Fibroblast of skin of left quadriceps (primary cell): ENCODE measurements at regions not wholly inside any gene's neighbourhood (a gene's known extent, or its start where the extent isn't known, plus 50 kb on each side); places are given as distances from the start of the nearest gene placed in this dataset.
A peak's percentile ranks its signal among the peaks of the same experiment; 100 is the strongest.
"Not testable (repeated sequence)": the region's sequence is repeated elsewhere in the genome, so short reads cannot be mapped to it uniquely, and the experiment has no call there.

Source experiments
- DNase-seq, 2 experiments: peaks; one replicate each; pipeline ENCODE4 v3.0.0-alpha.2; 2013; ENCODE audit warnings: low read depth in 2 of 2

- DNase-seq: no peak
Observed at GRCh38 chr18:41695441-41695840, 259.6 kb upstream of the PIK3C3 start.

GRCh38 chr18:41693008-41693407 lies 262.0 kb upstream of the PIK3C3 start:
- no peak for DNase-seq

- no peak for DNase-seq
Observed at GRCh38 chr18:41690332-41691127, 264.5 kb upstream of the PIK3C3 start.

DNA sequence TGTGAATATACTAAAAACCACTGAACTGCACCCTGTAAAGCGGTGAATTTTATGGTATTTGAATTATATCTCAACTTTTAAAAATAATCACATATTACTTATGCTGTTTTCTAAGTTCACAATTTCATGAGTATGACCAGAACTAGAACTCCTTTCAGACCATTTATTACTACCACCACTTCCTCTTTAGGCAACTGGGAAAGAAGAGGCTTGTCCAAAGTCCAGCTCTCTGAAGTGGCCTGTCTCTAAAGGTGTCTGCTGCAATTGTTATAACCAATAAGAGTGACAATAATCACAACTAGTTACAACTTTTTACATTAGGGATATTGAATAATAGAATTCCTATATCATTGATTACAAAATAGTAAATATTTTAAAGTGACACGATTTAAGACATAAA lies 267.9 kb upstream of the PIK3C3 start:
- no peak for DNase-seq

- DNase-seq: no peak
Observed at GRCh38 chr18:41681138-41681880, 273.7 kb upstream of the PIK3C3 start.

DNA sequence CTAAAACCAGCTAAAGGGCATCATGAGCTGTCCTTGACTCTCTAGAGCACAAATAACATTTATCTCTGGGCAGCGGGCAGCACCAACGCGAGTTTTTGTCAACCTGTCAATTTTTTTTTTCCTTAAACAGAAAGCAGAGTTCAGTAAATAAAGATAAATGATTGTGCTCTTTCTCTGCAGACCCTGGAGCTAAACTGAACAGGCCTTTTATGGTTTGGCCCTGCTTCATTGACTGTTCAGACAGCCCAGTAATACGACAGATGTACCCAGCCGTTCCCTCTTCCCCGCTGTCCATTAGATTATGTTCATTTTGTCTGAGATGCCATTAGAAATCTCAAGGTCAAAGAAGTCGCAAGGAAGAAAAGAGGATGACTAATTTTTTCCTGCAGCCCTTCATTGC lies 280.5 kb upstream of the PIK3C3 start:
- no peak for DNase-seq

DNA sequence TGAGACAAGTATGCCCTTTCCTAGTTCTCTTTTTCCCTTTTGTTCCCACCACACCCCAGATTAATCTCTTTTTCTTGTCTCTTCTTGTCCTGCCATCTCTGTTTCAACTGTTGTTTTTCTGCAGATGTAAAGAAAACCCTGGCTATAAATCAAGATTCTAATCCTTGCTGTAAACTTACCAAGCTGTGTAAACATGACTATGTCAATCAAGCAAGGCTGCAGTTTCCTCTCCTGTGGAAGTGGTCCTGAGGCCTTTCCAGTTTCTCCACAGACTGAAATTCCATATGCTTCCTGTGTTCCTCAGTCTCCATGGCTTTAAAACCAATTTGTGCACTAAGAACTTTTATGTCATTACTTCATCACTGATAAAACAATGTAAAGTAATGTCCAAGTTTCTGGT lies 288.8 kb upstream of the PIK3C3 start:
- no peak for DNase-seq

DNA sequence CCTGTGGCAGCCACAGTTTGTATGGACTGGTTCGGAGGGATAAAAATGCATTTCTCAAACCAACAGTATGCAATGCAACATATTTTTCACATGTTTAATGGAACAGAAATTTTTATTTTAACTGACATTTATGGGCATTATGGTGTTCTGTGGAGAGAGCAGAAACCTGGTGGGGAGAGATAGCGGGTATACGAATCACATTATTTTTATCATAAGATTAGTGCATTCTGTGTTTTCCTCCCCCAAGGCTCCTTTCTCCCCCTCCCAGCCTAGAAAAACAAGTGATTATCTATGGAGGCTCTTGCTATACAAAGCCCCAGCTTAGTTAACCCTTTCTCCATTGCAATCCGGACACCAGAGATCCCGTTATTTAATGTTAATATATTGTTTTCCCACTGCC lies 289.8 kb upstream of the PIK3C3 start:
- DNase-seq: no peak

DNA sequence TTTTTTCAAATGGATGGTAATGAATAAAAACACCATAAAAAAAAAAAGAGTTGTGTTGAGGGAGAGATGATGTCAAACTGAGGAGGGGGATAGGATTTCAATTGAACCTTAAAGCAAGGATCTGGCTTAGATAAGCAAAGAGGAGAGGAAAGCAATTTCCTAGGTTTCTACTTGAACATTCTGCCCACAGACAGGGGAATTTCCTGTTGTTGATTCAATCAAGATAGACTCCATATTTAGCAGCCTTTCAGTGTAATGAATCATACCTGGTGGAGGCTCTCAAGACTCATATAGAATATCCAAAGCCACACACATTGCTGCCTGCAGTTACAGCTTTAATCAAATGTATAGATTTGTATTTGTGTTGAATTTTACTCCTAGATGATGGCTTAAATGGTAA lies 294.4 kb upstream of the PIK3C3 start:
- DNase-seq: peak in 1 of 2 experiments; percentile 11

DNA sequence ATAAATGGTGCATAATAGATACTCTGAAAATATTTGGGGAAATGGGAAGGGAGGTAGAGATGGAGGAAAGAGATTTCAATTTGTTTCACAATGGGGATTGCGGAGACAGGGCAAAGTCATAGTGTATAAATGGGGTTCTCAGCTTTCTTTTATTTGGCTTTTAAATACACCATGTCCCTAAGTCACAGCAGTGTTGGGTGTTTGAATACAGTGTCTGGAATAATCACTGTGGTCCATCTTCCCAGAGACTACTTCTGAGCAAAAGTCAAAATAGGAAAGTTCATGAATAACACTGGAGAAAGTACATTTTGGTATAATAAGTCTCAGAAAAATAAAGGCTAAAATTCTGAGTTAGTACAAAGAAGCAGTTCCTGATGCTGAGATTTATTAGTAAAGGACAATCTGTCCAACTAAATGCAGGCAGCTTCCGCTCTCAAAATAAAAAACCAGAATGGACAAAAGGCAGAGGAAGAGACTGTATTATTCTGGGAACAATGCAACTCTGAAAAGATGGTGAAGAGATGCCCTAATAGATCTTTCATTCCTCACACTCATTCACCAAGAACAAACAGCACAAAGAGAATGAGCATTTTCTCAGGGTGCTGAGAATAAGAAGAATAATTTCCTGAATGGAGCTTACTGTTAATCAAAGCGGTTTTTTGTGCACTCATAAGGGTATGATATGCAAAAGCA lies 295.4 kb upstream of the PIK3C3 start:
- no peak for DNase-seq

DNA sequence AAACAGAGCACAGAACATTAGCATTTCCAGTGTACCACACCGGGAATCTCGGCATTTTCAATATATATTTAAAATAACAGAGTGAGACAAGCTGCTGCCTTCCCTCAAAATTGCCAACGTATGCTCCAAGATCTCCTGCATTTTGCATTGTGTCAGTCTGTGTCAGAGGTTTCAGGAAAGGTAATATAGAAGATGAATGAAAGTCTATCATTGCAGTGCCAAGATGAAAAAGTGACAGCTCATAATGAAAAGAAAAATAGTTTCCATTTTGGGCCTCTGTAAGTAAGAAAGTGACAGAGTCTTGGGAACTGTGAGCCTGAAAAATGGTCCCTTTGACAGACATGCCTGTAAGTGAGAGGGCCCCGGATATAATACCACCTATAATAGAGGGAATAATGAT lies 297.8 kb upstream of the PIK3C3 start:
- no peak for DNase-seq

GRCh38 chr18:41655074-41655473 lies 300.0 kb upstream of the PIK3C3 start:
- DNase-seq: no peak

- no peak for DNase-seq
Observed at GRCh38 chr18:41647914-41648313, 307.1 kb upstream of the PIK3C3 start.

GRCh38 chr18:41646915-41647620 lies 308.0 kb upstream of the PIK3C3 start:
- DNase-seq: no peak

DNA sequence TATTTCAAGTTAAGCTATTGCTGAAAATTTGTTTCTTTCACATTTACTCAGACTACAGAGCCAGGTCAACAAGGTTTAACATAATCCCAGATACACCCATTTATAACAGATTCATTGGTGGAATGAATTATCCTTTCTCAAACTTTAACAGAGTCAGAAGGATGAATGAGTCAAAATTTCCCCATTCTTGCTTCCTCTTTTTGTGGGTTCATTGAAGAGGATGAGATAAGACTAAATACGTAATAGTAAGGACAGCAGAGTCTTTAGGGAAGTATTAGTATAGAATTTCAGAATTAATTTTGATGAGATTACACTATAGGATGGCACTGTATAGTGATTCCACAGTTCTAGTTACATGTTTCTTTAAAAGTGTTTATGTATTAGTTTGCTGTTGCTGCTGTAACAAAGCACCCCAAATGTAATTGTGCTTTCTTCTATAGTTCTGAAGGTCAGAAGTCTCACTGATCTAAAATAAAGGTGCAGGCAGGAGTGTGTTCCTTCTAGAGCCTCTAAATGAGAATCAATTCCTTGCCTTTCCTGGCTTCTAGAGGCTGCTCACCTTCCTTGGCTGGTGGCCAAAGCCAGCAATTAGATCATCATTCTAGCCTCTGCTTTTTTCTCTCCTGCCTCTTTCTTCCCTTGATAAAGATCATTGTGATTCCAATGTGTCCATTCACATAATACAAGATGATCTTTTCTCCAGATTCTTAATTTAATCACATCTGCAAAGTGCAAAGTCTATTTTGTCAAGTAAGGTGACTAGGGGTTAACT lies 309.3 kb upstream of the PIK3C3 start:
- DNase-seq: no peak

- DNase-seq: no peak
Observed at GRCh38 chr18:41644466-41644865, 310.6 kb upstream of the PIK3C3 start.

- DNase-seq: no peak
Observed at GRCh38 chr18:41643427-41643826, 311.6 kb upstream of the PIK3C3 start.

DNA sequence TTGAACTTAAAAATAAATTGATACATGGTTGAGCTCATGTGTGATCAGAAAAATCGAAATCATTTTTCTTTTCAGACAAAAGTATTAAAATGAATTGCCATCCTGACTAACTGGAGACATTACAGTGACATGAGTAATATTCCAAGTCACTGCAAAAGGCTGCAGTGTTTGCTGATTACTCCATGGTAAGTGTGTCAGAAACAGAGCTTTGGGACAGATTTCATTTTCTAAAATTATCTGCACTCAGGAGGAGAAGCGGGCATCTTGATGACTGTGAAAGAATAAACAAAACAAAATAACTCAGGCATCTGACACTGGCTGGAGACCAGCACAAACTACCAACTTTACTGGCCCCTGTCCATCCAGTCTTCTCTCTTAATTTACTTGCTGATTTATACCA lies 312.3 kb upstream of the PIK3C3 start:
- no peak for DNase-seq

DNA sequence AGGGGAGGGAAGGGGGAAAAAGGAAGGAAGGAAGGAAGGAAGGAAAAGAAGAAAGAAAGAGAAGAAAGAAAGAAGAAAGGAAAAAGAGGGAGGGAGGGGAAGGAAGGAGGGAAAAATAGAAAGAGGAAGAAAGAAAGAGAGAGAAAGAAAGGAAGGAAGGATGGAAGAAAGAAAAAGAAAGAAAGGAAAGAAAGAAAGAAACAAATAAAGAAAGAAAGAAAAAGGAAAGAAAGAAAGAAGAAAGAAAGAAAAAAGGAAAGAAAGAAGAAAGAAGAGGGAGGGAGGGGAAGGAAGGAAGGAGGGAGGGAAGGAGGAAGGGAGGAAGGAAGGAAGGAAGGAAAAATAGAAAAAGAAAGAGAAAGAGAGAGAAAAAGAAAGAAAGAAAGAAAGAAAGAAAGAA lies 315.8 kb upstream of the PIK3C3 start:
- no peak for DNase-seq

- not testable (repeated sequence) for DNase-seq
Observed at GRCh38 chr18:41631723-41632285, 323.2 kb upstream of the PIK3C3 start.
